ENCODE measurements at regions not wholly inside any gene's neighbourhood (a gene's known extent, or its start where the extent isn't known, plus 50 kb on each side); places are given as distances from the start of the nearest gene placed in this dataset.

- TF ChIP-seq CTCF (IDR thresholded peaks at IDR 0.05), result no peak
- TF ChIP-seq POLR2A (IDR thresholded peaks at IDR 0.05), result no peak
- no peak for TF ChIP-seq EP300 (IDR thresholded peaks at IDR 0.05)
Measured at GRCh38 chr3:127445581-127446343, 144.8 kb downstream of the TPRA1 start.

Measured in sigmoid colon (tissue), 4 donors.